Body of pancreas (tissue), 4 donors: ENCODE measurements at regions not wholly inside any gene's neighbourhood (a gene's known extent, or its start where the extent isn't known, plus 50 kb on each side); places are given as distances from the start of the nearest gene placed in this dataset.

Experiments used
- POLR2A ChIP-seq, 3 donors: fragments of 450-650 bp; IDR thresholded peaks; one replicate each; pipeline ENCODE4 v1.6.1; 2016; ENCODE audit warnings: antibody characterized with exemption in 3 of 3, mild to moderate bottlenecking in 2 of 3
- TF ChIP-seq, protein P1 (sequence below), 7 experiments: fragments of 450-650 bp in 4 of 7; fragments of 200-600 bp in 3 of 7; sonication (generic) in 3 of 7; IDR thresholded peaks; one replicate each; pipeline ENCODE4 v1.5.1; 2016 to 2019; ENCODE audit warnings: antibody characterized with exemption in 7 of 7

DNA sequence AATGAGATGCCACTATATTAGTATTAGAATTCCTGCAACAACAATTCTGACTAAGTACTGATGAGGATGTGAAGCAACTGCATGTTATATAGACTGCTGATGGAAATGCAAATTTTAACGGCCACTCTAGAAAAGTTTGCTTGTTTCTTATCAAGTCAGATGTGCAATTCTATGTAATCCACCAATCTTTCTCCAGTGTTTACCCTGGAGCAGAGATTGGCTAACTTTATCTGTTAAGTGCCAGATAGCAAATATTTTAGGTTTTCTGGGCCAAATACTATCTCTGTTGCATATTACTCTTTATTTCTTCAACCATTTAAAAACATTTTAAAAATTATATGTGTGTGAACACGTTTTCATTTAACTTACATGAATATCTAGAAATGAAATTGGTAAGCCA is 586.9 kb downstream of the FAM181B start:
- TF ChIP-seq, protein P1, sequence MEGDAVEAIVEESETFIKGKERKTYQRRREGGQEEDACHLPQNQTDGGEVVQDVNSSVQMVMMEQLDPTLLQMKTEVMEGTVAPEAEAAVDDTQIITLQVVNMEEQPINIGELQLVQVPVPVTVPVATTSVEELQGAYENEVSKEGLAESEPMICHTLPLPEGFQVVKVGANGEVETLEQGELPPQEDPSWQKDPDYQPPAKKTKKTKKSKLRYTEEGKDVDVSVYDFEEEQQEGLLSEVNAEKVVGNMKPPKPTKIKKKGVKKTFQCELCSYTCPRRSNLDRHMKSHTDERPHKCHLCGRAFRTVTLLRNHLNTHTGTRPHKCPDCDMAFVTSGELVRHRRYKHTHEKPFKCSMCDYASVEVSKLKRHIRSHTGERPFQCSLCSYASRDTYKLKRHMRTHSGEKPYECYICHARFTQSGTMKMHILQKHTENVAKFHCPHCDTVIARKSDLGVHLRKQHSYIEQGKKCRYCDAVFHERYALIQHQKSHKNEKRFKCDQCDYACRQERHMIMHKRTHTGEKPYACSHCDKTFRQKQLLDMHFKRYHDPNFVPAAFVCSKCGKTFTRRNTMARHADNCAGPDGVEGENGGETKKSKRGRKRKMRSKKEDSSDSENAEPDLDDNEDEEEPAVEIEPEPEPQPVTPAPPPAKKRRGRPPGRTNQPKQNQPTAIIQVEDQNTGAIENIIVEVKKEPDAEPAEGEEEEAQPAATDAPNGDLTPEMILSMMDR (IDR thresholded peaks at IDR 0.05): no peak
- no peak for TF ChIP-seq POLR2A (IDR thresholded peaks at IDR 0.05)
